ENCODE measurements at regions not wholly inside any gene's neighbourhood (a gene's known extent, or its start where the extent isn't known, plus 50 kb on each side); places are given as distances from the start of the nearest gene placed in this dataset.

GRCh38 chr2:84175340-84175739, 283.7 kb downstream of the SUCLG1 start:
- TF ChIP-seq CTCF (IDR thresholded peaks at IDR 0.05 in 2 of 3, conservative IDR thresholded peaks at IDR 0.05 in 1 of 3; ENCODE audit: control insufficient read depth in 2 of 3, extremely low read depth in 1 of 3, insufficient read depth in 1 of 3, low read depth in 3 of 3, low read length in 3 of 3) (no peak), TAF1 (IDR thresholded peaks at IDR 0.05; ENCODE audit: borderline replicate concordance, low read depth, low read length) (no peak), ATF3 (IDR thresholded peaks at IDR 0.05; ENCODE audit: borderline replicate concordance, extremely low read depth, low read depth, low read length) (no peak), ZSCAN29 (IDR thresholded peaks at IDR 0.05) (no peak), CREB1 (IDR thresholded peaks at IDR 0.05; ENCODE audit: low read depth) (no peak), NFXL1 (IDR thresholded peaks at IDR 0.05; ENCODE audit: borderline replicate concordance) (no peak), BMI1 (IDR thresholded peaks at IDR 0.05; ENCODE audit: borderline replicate concordance) (no peak), TCF12 (IDR thresholded peaks at IDR 0.05; ENCODE audit: low read depth, low read length) (no peak), MXI1 (IDR thresholded peaks at IDR 0.05; ENCODE audit: low read depth, low read length) (no peak), ZZZ3 (IDR thresholded peaks at IDR 0.05; ENCODE audit: control insufficient read depth, insufficient read length, low read depth) (no peak), USF2 (IDR thresholded peaks at IDR 0.05; ENCODE audit: borderline replicate concordance, low read depth, low read length) (no peak), HDGF (IDR thresholded peaks at IDR 0.05) (no peak), ZBTB11 (CRISPR knock-in tag; IDR thresholded peaks at IDR 0.05) (no peak)
